Ovary (tissue), 7 donors: ENCODE measurements at regions not wholly inside any gene's neighbourhood (a gene's known extent, or its start where the extent isn't known, plus 50 kb on each side); places are given as distances from the start of the nearest gene placed in this dataset.

ENCODE experiments used
- DNase-seq, 5 donors: peaks; one replicate each; pipeline ENCODE4 v3.0.0-alpha.2; 2019 to 2020
- H3K27ac ChIP-seq, 2 donors: fragments of 200-600 bp; one replicate each; pipeline versions ENCODE4 v1.5.1 to v1.8.0; 2019 to 2022
- H3K27me3 ChIP-seq: fragments of 200-600 bp; one replicate; pipeline ENCODE4 v1.8.0; 2022
- H3K36me3 ChIP-seq: fragments of 200-600 bp; sonication (generic); one replicate; pipeline ENCODE4 v1.5.1; 2019
- H3K4me1 ChIP-seq: one replicate; pipeline ENCODE4 v1.8.1; 2013; ENCODE audit warnings: mild to moderate bottlenecking, moderate library complexity; ENCODE audit not compliant: insufficient read depth
- H3K4me3 ChIP-seq: fragments of 200-600 bp; sonication (generic); one replicate; pipeline ENCODE4 v1.5.1; 2017
- H3K9me3 ChIP-seq, 2 donors: fragments of 200-600 bp in 1 of 2; sonication (generic) in 1 of 2; one replicate each; pipeline versions ENCODE4 v1.5.1 to v1.8.1; 2013 to 2019; ENCODE audit warnings: mild to moderate bottlenecking in 1 of 2, moderate library complexity in 1 of 2
- EP300 ChIP-seq: sonication (generic); formaldehyde crosslinking; IDR thresholded peaks from one replicate; pipeline ENCODE4 v1.6.1; 2017; ENCODE audit warnings: antibody characterized with exemption
- POLR2A ChIP-seq: fragments of 450-650 bp; IDR thresholded peaks from one replicate; pipeline ENCODE4 v1.6.1; 2017; ENCODE audit warnings: antibody characterized with exemption, mild to moderate bottlenecking, moderate library complexity
- WGBS, 3 donors: extraction: QIAGEN DNeasy Blood & Tissue Kit in 1 of 3; methylation state at CpG; one replicate each; pipeline versions ENCODE4 v1.1.5 to v1.1.7; 2013 to 2017; 5-methylcytosine and 5-hydroxymethylcytosine counted together
- intact Hi-C, 4 donors: fragments of 100-400 bp; cut with DNase I; formaldehyde crosslinking; loops; one replicate each; pipeline versions ENCODE4 v1.11.0 to v1.15.1; 2022 to 2023
- TF ChIP-seq, protein P1 (sequence below), 3 donors: fragments of 450-650 bp in 2 of 3; fragments of 200-600 bp in 1 of 3; IDR thresholded peaks; one replicate each; pipeline versions ENCODE4 v1.5.1 to v1.8.0; 2016 to 2022; ENCODE audit warnings: antibody characterized with exemption in 3 of 3, mild to moderate bottlenecking in 1 of 3
- donor health status: DM: no; HTN: no; CAD: no; lungs with moderate emphysema.
- donor health status: DM: no; HTN: no; CAD: no.
- donor health status: Bipolar disorder and iron deficiency.
- donor health status: DM: no; HTN: no; CAD: no.
- donor health status: DM: yes; HTN: yes; CAD: no.

DNA sequence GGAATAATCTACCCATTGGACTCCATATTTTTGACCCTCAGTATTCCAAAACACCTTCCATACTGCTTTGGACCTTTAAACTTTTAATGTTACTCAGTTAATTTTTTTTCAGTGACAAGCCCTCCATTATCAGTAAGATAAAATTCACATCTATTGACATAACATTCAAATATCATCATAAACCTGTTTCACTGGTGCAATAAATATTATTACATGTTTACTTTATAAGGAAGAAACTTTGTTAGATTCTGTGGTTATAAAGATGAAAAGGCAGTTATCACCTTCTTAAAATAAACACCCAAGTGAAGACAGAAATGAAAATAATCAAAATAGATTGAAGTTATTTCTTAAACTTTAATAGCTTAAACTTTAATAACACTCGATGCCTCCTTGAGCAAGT lies 758.5 kb upstream of the ADGRL2 start:
- H3K27me3 ChIP-seq: no peaks in the 10 kb centered on the region
- 44 to 66% (median 53%) methylated on average over 1 of the region's 1 CpG for WGBS, 3 donors
- TF ChIP-seq POLR2A (no peak), EP300 (no peak)
- TF ChIP-seq, protein P1, sequence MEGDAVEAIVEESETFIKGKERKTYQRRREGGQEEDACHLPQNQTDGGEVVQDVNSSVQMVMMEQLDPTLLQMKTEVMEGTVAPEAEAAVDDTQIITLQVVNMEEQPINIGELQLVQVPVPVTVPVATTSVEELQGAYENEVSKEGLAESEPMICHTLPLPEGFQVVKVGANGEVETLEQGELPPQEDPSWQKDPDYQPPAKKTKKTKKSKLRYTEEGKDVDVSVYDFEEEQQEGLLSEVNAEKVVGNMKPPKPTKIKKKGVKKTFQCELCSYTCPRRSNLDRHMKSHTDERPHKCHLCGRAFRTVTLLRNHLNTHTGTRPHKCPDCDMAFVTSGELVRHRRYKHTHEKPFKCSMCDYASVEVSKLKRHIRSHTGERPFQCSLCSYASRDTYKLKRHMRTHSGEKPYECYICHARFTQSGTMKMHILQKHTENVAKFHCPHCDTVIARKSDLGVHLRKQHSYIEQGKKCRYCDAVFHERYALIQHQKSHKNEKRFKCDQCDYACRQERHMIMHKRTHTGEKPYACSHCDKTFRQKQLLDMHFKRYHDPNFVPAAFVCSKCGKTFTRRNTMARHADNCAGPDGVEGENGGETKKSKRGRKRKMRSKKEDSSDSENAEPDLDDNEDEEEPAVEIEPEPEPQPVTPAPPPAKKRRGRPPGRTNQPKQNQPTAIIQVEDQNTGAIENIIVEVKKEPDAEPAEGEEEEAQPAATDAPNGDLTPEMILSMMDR (IDR thresholded peaks at IDR 0.05): no peak
- no peak overlapping the region for H3K4me3 ChIP-seq
- intact Hi-C loops: no loop called here
- no peaks in the 10 kb centered on the region for H3K9me3 ChIP-seq
- H3K36me3 ChIP-seq: no peaks in the 10 kb centered on the region
- no peak overlapping the region for H3K27ac ChIP-seq
- H3K4me1 ChIP-seq: no peaks in the 10 kb centered on the region
- no peak for DNase-seq

- intact Hi-C loops: no loop called here
Observed at GRCh38 chr1:81034291-81034690, 766.4 kb upstream of the ADGRL2 start.

GRCh38 chr1:81032973-81033425 lies 767.7 kb upstream of the ADGRL2 start:
- H3K27ac ChIP-seq: no peak overlapping the region
- H3K4me3 ChIP-seq: no peak overlapping the region
- no peaks in the 10 kb centered on the region for H3K4me1 ChIP-seq
- WGBS, 3 donors: 93 to 95% (median 94%) methylated on average over 5 of the region's 5 CpGs
- no peak for TF ChIP-seq EP300
- TF ChIP-seq, protein P1 (IDR thresholded peaks at IDR 0.05): no peak
- no peak for TF ChIP-seq POLR2A
- DNase-seq: no peak
- H3K36me3 ChIP-seq: no peaks in the 10 kb centered on the region
- H3K27me3 ChIP-seq: no peaks in the 10 kb centered on the region
- H3K9me3 ChIP-seq: no peaks in the 10 kb centered on the region
- intact Hi-C loops: no loop called here

More at GRCh38 chr1:81034291-81034690, 766.4 kb upstream of the ADGRL2 start:
- no peak overlapping the region for H3K27ac ChIP-seq
- no peak overlapping the region for H3K4me3 ChIP-seq
- WGBS, 3 donors: 68 to 75% (median 71%) methylated on average over 1 of the region's 1 CpG
- no peak for DNase-seq
- no peaks in the 10 kb centered on the region for H3K36me3 ChIP-seq
- TF ChIP-seq, protein P1 (IDR thresholded peaks at IDR 0.05): no peak
- TF ChIP-seq EP300 (no peak), POLR2A (no peak)
- H3K27me3 ChIP-seq: no peaks in the 10 kb centered on the region
- no peaks in the 10 kb centered on the region for H3K4me1 ChIP-seq
- H3K9me3 ChIP-seq: no peaks in the 10 kb centered on the region

DNA sequence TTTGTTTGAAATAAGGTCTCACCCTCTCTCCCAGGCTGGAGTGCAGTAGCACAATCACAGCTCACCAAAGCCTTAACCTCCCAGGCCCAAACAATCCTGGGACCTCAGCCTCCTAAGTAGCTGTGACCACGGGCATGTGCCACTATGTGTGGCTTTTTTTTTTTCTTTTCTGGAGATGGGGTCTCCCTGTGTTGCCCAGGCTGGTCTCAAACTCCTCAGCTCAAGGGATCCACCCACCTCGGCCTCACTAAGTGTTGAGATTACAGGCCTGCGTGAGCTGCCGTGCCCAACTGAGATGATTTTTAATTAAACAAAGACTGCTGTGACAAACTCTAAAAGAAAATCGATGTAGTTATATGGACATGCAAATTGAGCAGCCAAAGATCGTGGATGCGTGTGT lies 768.4 kb upstream of the ADGRL2 start:
- H3K27me3 ChIP-seq: no peaks in the 10 kb centered on the region
- WGBS, 3 donors: 89 to 92% (median 92%) methylated on average over 7 of the region's 7 CpGs
- H3K4me1 ChIP-seq: no peaks in the 10 kb centered on the region
- TF ChIP-seq, protein P1 (IDR thresholded peaks at IDR 0.05): no peak
- TF ChIP-seq EP300: no peak
- TF ChIP-seq POLR2A: no peak
- intact Hi-C loops: no loop called here
- H3K4me3 ChIP-seq: no peak overlapping the region
- no peak for DNase-seq
- no peak overlapping the region for H3K27ac ChIP-seq
- H3K9me3 ChIP-seq: no peaks in the 10 kb centered on the region
- H3K36me3 ChIP-seq: no peaks in the 10 kb centered on the region
